NT2/D1 (cell line): ENCODE measurements at regions not wholly inside any gene's neighbourhood (a gene's known extent, or its start where the extent isn't known, plus 50 kb on each side); places are given as distances from the start of the nearest gene placed in this dataset.

Experiments used
- SUZ12 ChIP-seq: IDR thresholded peaks from 2 replicates; pipeline ENCODE4 v1.6.1; 2011; ENCODE audit not compliant: insufficient read length, insufficient read depth; ENCODE audit errors: extremely low read depth
- YY1 ChIP-seq: IDR thresholded peaks from 2 replicates; pipeline ENCODE4 v1.6.1; 2011; ENCODE audit not compliant: insufficient read length, insufficient read depth

- TF ChIP-seq YY1 (no peak), SUZ12 (no peak)
Measured at GRCh38 chr3:78141269-78141668, 1101.4 kb downstream of the ROBO2 start.
